ENCODE measurements at regions not wholly inside any gene's neighbourhood (a gene's known extent, or its start where the extent isn't known, plus 50 kb on each side); places are given as distances from the start of the nearest gene placed in this dataset.

GRCh38 chr10:90041585-90041984 lies 340.2 kb downstream of the KIF20B start:
- Histone ChIP-seq H3K9me3 (no peaks in the 10 kb centered on the region), H3K27me3 (no peaks in the 10 kb centered on the region), H3K4me1 (no peaks in the 10 kb centered on the region), H3K27ac (no peak overlapping the region), H3K4me3 (no peak overlapping the region), H3K36me3 (no peaks in the 10 kb centered on the region)
- no peak for ATAC-seq
- TF ChIP-seq POLR2A (IDR thresholded peaks at IDR 0.05) = no peak
- no peak for TF ChIP-seq CTCF (IDR thresholded peaks at IDR 0.05 in 4 of 5, conservative IDR thresholded peaks at IDR 0.05 in 1 of 5)
- intact Hi-C loops (cut with DNase I; ENCODE audit: low total_unique reads) (no loop called here), in situ Hi-C loops (cut with MboI; ENCODE audit: low sequenced_read_pairs in 4 of 4) (no loop called here)
- DNase-seq = no peak

- no peaks in the 10 kb centered on the region for H3K9me3 ChIP-seq
- no peak for ATAC-seq
- TF ChIP-seq CTCF (IDR thresholded peaks at IDR 0.05 in 4 of 5, conservative IDR thresholded peaks at IDR 0.05 in 1 of 5) = no peak
- no peak for TF ChIP-seq POLR2A (IDR thresholded peaks at IDR 0.05)
Observed at GRCh38 chr10:90042075-90042474, 340.7 kb downstream of the KIF20B start.

GRCh38 chr10:90047243-90047729 lies 345.9 kb downstream of the KIF20B start:
- Histone ChIP-seq H3K9me3 (no peaks in the 10 kb centered on the region), H3K27me3 (no peaks in the 10 kb centered on the region), H3K27ac (no peak overlapping the region), H3K36me3 (no peaks in the 10 kb centered on the region), H3K4me1 (no peaks in the 10 kb centered on the region), H3K4me3 (no peak overlapping the region)
- DNase-seq (no peak), ATAC-seq (no peak)
- TF ChIP-seq CTCF (IDR thresholded peaks at IDR 0.05 in 4 of 5, conservative IDR thresholded peaks at IDR 0.05 in 1 of 5) (no peak), POLR2A (IDR thresholded peaks at IDR 0.05) (no peak)
- in situ Hi-C loops (cut with MboI; ENCODE audit: low sequenced_read_pairs in 4 of 4) (no loop called here), intact Hi-C loops (cut with DNase I; ENCODE audit: low total_unique reads) (no loop called here)

More at GRCh38 chr10:90042075-90042474, 340.7 kb downstream of the KIF20B start:
- Histone ChIP-seq H3K4me3 (no peak overlapping the region), H3K36me3 (no peaks in the 10 kb centered on the region), H3K27me3 (no peaks in the 10 kb centered on the region), H3K4me1 (no peaks in the 10 kb centered on the region), H3K27ac (no peak overlapping the region)
- in situ Hi-C loops (cut with MboI; ENCODE audit: low sequenced_read_pairs in 4 of 4) = no loop called here
- intact Hi-C loops (cut with DNase I; ENCODE audit: low total_unique reads) = no loop called here
- DNase-seq = no peak

- in situ Hi-C loops (cut with MboI; ENCODE audit: low sequenced_read_pairs in 4 of 4) (no loop called here), intact Hi-C loops (cut with DNase I; ENCODE audit: low total_unique reads) (no loop called here)
- no peak for ATAC-seq
- no peak for DNase-seq
- H3K9me3 ChIP-seq = no peaks in the 10 kb centered on the region
- no peak overlapping the region for H3K4me3 ChIP-seq
- H3K27ac ChIP-seq = no peak overlapping the region
- TF ChIP-seq POLR2A (IDR thresholded peaks at IDR 0.05) (no peak), CTCF (IDR thresholded peaks at IDR 0.05 in 4 of 5, conservative IDR thresholded peaks at IDR 0.05 in 1 of 5) (no peak)
- H3K4me1 ChIP-seq = no peaks in the 10 kb centered on the region
- no peaks in the 10 kb centered on the region for H3K27me3 ChIP-seq
- H3K36me3 ChIP-seq = no peaks in the 10 kb centered on the region
Observed at GRCh38 chr10:90051053-90051452, 349.7 kb downstream of the KIF20B start.

- no peaks in the 10 kb centered on the region for H3K4me1 ChIP-seq
- DNase-seq (no peak), ATAC-seq (no peak)
- intact Hi-C loops (cut with DNase I; ENCODE audit: low total_unique reads) (no loop called here), in situ Hi-C loops (cut with MboI; ENCODE audit: low sequenced_read_pairs in 4 of 4) (no loop called here)
- H3K9me3 ChIP-seq = no peaks in the 10 kb centered on the region
- no peak for TF ChIP-seq POLR2A (IDR thresholded peaks at IDR 0.05)
- TF ChIP-seq CTCF (IDR thresholded peaks at IDR 0.05 in 4 of 5, conservative IDR thresholded peaks at IDR 0.05 in 1 of 5) = no peak
- H3K4me3 ChIP-seq = no peak overlapping the region
- no peaks in the 10 kb centered on the region for H3K27me3 ChIP-seq
- no peak overlapping the region for H3K27ac ChIP-seq
- no peaks in the 10 kb centered on the region for H3K36me3 ChIP-seq
Observed at GRCh38 chr10:90051474-90051873, 350.1 kb downstream of the KIF20B start.

Measured in gastrocnemius medialis (tissue), 4 donors.